K562 (cell line): ENCODE measurements at regions not wholly inside any gene's neighbourhood (a gene's known extent, or its start where the extent isn't known, plus 50 kb on each side); places are given as distances from the start of the nearest gene placed in this dataset.

ENCODE experiments used
- ATAC-seq: fragments of 200-7000 bp; cut with Tn5 transposase; 3 replicates; pipeline ENCODE4 v1.9.1; 2020; ENCODE audit warnings: moderate library complexity
- BruUV-seq: library from RNA; stranded (reverse); fragments of 400-500 nt; replicated peaks from 2 replicates; lab custom pipeline; 2021; lab: Mats Ljungman, UMichigan
- CTCF ChIA-PET: fragments of 300-600 bp; formaldehyde crosslinking; extraction: SDS; loops from one replicate; lab custom pipeline; 2021; ENCODE audit warnings: low intra/inter-chr PET ratio; lab: Yijun Ruan, JAX
- POLR2A ChIA-PET: fragments of 300-600, 350-650 bp; sonication (Branson Sonifier 250); formaldehyde crosslinking; extraction: SDS; loops from one replicate; lab custom pipeline; 2021; ENCODE audit warnings: antibody characterized with exemption, inconsistent platforms; lab: Yijun Ruan, JAX
- DNase-seq, 4 experiments: peaks; one replicate each; pipeline versions ENCODE4 v3.0.0 to v3.0.0-alpha.2; 2011 to 2018; ENCODE audit warnings: low spot score in 3 of 4, mixed read lengths in 3 of 4; ENCODE audit errors: extremely low read depth in 1 of 4
- FAIRE-seq: peaks from 2 replicates; lab custom pipeline; 2011; peaks lifted over from hg19 to GRCh38; lab: Jason Lieb, UNC
- H2AFZ ChIP-seq: 2 replicates; pipeline ENCODE4 v1.6.0; 2011; ENCODE audit warnings: low read depth, low read length, control low read depth, inconsistent platforms
- H3K27ac ChIP-seq: fragments of 200-600 bp; 3 replicates; pipeline ENCODE4 v1.8.0; 2011; ENCODE audit warnings: low read depth, mild to moderate bottlenecking, control low read depth, inconsistent platforms, low read length, moderate library complexity, mixed read lengths; ENCODE audit errors: extremely low read depth
- H3K27me3 ChIP-seq, 2 experiments: fragments of 300-600 bp in 1 of 2; 2 replicates in 1 of 2; 3 replicates in 1 of 2; pipeline versions ENCODE4 v1.6.0 to v1.8.0; 2011; ENCODE audit warnings: inconsistent platforms in 2 of 2, low read length in 2 of 2, mild to moderate bottlenecking in 1 of 2, mixed read lengths in 1 of 2, moderate library complexity in 1 of 2; ENCODE audit not compliant: control insufficient read depth in 2 of 2, insufficient read depth in 2 of 2
- H3K36me3 ChIP-seq: fragments of 300-600 bp; 3 replicates; pipeline ENCODE4 v1.8.0; 2011; ENCODE audit warnings: mild to moderate bottlenecking, low read length, inconsistent platforms; ENCODE audit not compliant: control insufficient read depth, insufficient read depth
- H3K4me1 ChIP-seq, 2 experiments: fragments of 200-600 bp in 1 of 2; replicated peaks in 1 of 2; 2 replicates in 1 of 2; 3 replicates in 1 of 2; pipeline versions ENCODE4 v1.5.1 to v1.8.0; 2011; ENCODE audit warnings: inconsistent platforms in 2 of 2, low read length in 2 of 2, mild to moderate bottlenecking in 1 of 2, mixed read lengths in 1 of 2, moderate library complexity in 1 of 2; ENCODE audit not compliant: control insufficient read depth in 2 of 2, insufficient read depth in 2 of 2
- H3K4me2 ChIP-seq: 2 replicates; pipeline ENCODE4 v1.6.1; 2011; ENCODE audit warnings: low read length, control low read depth, inconsistent platforms, mixed read lengths; ENCODE audit not compliant: insufficient read depth
- H3K4me3 ChIP-seq: fragments of 200-600 bp; sonication (generic), shearing (Covaris generic); 2 replicates; pipeline ENCODE4 v1.5.1; 2016; ENCODE audit warnings: control low read depth, inconsistent platforms
- H3K79me2 ChIP-seq: fragments of 200-600 bp; 3 replicates; pipeline ENCODE4 v1.8.0; 2011; ENCODE audit warnings: low read length, inconsistent platforms; ENCODE audit not compliant: control insufficient read depth, insufficient read depth
- H3K9ac ChIP-seq, 2 experiments: 2 replicates each; pipeline versions ENCODE4 v1.6.0 to v1.6.1; 2011; ENCODE audit warnings: low read depth in 2 of 2, low read length in 2 of 2, control low read depth in 1 of 2, inconsistent platforms in 1 of 2, mild to moderate bottlenecking in 1 of 2, mixed read lengths in 1 of 2; ENCODE audit not compliant: insufficient read depth in 1 of 2
- H3K9me1 ChIP-seq: one replicate; pipeline ENCODE4 v1.6.0; 2011; ENCODE audit warnings: inconsistent platforms, mild to moderate bottlenecking, low read length, moderate library complexity; ENCODE audit not compliant: control insufficient read depth, insufficient read depth
- H3K9me3 ChIP-seq: replicated peaks from 2 replicates; pipeline ENCODE4 v1.5.1; 2011; ENCODE audit warnings: low read depth, low read length, inconsistent platforms; ENCODE audit not compliant: control insufficient read depth, insufficient read depth
- H4K20me1 ChIP-seq: replicated peaks from 2 replicates; pipeline ENCODE4 v1.6.1; 2011; ENCODE audit warnings: low read length, inconsistent platforms, mixed read lengths; ENCODE audit not compliant: control insufficient read depth, insufficient read depth
- ETS2 ChIP-seq: IDR thresholded peaks from 2 replicates; pipeline ENCODE4 v1.6.1; 2016; ENCODE audit warnings: borderline replicate concordance, missing genetic modification characterization, mild to moderate bottlenecking, moderate library complexity, missing compliant biosample characterization; ENCODE audit not compliant: poor library complexity, severe bottlenecking
- HDAC3 ChIP-seq: fragments of 450-650 bp; IDR thresholded peaks from 2 replicates; pipeline ENCODE4 v1.6.1; 2018; ENCODE audit warnings: borderline replicate concordance, mild to moderate bottlenecking, moderate library complexity; ENCODE audit not compliant: partially characterized antibody
- TCF7L2 ChIP-seq: fragments of 150-350 bp; IDR thresholded peaks from 2 replicates; pipeline ENCODE4 v1.6.1; 2016; ENCODE audit warnings: low read depth, mild to moderate bottlenecking, low read length, moderate library complexity
- ZNF561 ChIP-seq: fragments of 450-650 bp; formaldehyde crosslinking; conservative IDR thresholded peaks from 2 replicates; pipeline ENCODE4 v1.4.0; 2020; ENCODE audit warnings: mild to moderate bottlenecking, moderate library complexity
- ZNF57 ChIP-seq: fragments of 450-650 bp; formaldehyde crosslinking; IDR thresholded peaks from 2 replicates; pipeline ENCODE4 v1.4.0; 2020; ENCODE audit warnings: mild to moderate bottlenecking, moderate library complexity
- WGBS: fragments of 100-300 bp; shearing (Covaris generic); methylation state at CpG from one replicate; pipeline ENCODE4 v1.1.6; 2016; ENCODE audit warnings: low coverage, mixed read lengths; ENCODE audit not compliant: insufficient coverage; ENCODE audit errors: missing lambda C conversion rate; 5-methylcytosine and 5-hydroxymethylcytosine counted together
- in situ Hi-C: fragments of 300-500 bp; cut with MboI; formaldehyde crosslinking; loops from 4 replicates; pipeline ENCODE4 v1.15.0; 2018; ENCODE audit warnings: inconsistent platforms, mixed read lengths
- intact Hi-C: fragments of 100-400 bp; cut with micrococcal nuclease; formaldehyde crosslinking; loops from 2 replicates; pipeline ENCODE4 v1.14.2; 2022

DNA sequence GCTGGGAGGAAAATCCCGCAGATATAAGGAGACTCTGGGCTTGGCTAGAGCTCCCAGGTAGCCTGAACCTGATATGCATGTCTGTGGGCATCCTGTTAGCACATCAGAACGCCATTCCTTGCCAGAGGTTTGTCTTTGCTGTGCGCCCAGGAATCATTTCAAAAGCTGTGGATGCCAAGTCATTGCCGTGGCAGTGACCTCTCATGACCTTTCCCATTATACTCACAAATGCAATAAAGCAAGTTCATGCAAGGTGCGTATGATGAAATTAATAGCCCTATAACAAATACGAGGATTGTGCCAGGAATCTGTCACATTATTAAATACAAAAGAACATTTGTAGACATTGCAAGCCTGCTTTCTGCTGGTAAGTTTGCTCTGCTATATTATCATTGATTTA lies 229.1 kb upstream of the PELI2 start:
- Histone ChIP-seq H3K27me3 (peaks cover 0 to 2% of the 10 kb centered on the region in 2 experiments; a peak in 1 of 5 replicates), H3K36me3 (no peaks in the 10 kb centered on the region), H3K9me3 (no peaks in the 10 kb centered on the region), H3K4me1 (no peaks in the 10 kb centered on the region), H3K79me2 (no peaks in the 10 kb centered on the region), H3K27ac (no peak overlapping the region), H3K4me3 (no peak overlapping the region), H3K9ac (no peak overlapping the region), H3K4me2 (no peak overlapping the region), H4K20me1 (no peaks in the 10 kb centered on the region), H2AFZ (no peak overlapping the region), H3K9me1 (no peaks in the 10 kb centered on the region)
- no peak for FAIRE-seq
- no TSS peak for BruUV-seq
- DNase-seq: no peak
- ATAC-seq: no peak
- WGBS: 4% methylated on average over 6 of the region's 6 CpGs
- ChIA-PET POLR2A (no interaction called here), CTCF (no interaction called here)
- intact Hi-C loops (no loop called here), in situ Hi-C loops (no loop called here)
- TF ChIP-seq HDAC3 (no peak), ETS2 (tag) (no peak)

GRCh38 chr14:55891692-55892091 lies 226.5 kb upstream of the PELI2 start:
- DNase-seq: no peak
- Histone ChIP-seq H3K4me1 (no peaks in the 10 kb centered on the region), H3K9ac (no peak overlapping the region), H3K27me3 (no peaks in the 10 kb centered on the region; a peak in 1 of 5 replicates), H3K9me1 (no peaks in the 10 kb centered on the region), H3K36me3 (no peaks in the 10 kb centered on the region), H3K4me2 (no peak overlapping the region), H2AFZ (no peak overlapping the region), H3K9me3 (no peaks in the 10 kb centered on the region), H3K79me2 (no peaks in the 10 kb centered on the region), H3K4me3 (no peak overlapping the region), H3K27ac (no peak overlapping the region), H4K20me1 (no peaks in the 10 kb centered on the region)
- POLR2A ChIA-PET: interaction anchor here (1.0 kb wide), 1 partner anchor 19 kb away, joined by 3 read pairs; no protein-coding TSS in a partner anchor
- in situ Hi-C loops: no loop called here
- intact Hi-C loops: no loop called here
- WGBS: 0% methylated on average over 5 of the region's 6 CpGs
- CTCF ChIA-PET: no interaction called here
- no peak for ATAC-seq
- FAIRE-seq: no peak
- no TSS peak for BruUV-seq
- TF ChIP-seq ZNF561 (no peak), ZNF57 (CRISPR knock-in tag) (no peak), TCF7L2 (no peak)
